ENCODE measurements at regions not wholly inside any gene's neighbourhood (a gene's known extent, or its start where the extent isn't known, plus 50 kb on each side); places are given as distances from the start of the nearest gene placed in this dataset.

- DNase-seq (ENCODE audit: extremely low spot score in 2 of 2) = peak in 1 of 2 donors; percentile 82
- no peak overlapping the region for H3K4me3 ChIP-seq
- intact Hi-C loops (cut with DNase I) = no loop called here
- no peaks in the 10 kb centered on the region for H3K9me3 ChIP-seq
- H3K36me3 ChIP-seq = no peaks in the 10 kb centered on the region
- no peak for TF ChIP-seq POLR2A (IDR thresholded peaks at IDR 0.05)
- TF ChIP-seq CTCF (IDR thresholded peaks at IDR 0.05) = no peak
- TF ChIP-seq POLR2AphosphoS5 (IDR thresholded peaks at IDR 0.05; ENCODE audit: insufficient read depth in 1 of 2, low read depth in 1 of 2) = no peak
- H3K27ac ChIP-seq = no peak overlapping the region
- peaks cover 15% of the 10 kb centered on the region for H3K4me1 ChIP-seq
- H3K27me3 ChIP-seq = no peaks in the 10 kb centered on the region
Observed at GRCh38 chr6:44727651-44728630, 340.4 kb downstream of the CDC5L start.

GRCh38 chr6:44730771-44731391 is 343.4 kb downstream of the CDC5L start:
- peaks cover 15% of the 10 kb centered on the region for H3K4me1 ChIP-seq
- DNase-seq (ENCODE audit: extremely low spot score in 2 of 2) = peak; percentile 55 to 60
- no peaks in the 10 kb centered on the region for H3K9me3 ChIP-seq
- no peak for TF ChIP-seq CTCF (IDR thresholded peaks at IDR 0.05)
- no peak for TF ChIP-seq POLR2A (IDR thresholded peaks at IDR 0.05)
- no peak for TF ChIP-seq POLR2AphosphoS5 (IDR thresholded peaks at IDR 0.05; ENCODE audit: insufficient read depth in 1 of 2, low read depth in 1 of 2)
- intact Hi-C loops (cut with DNase I) = no loop called here
- no peaks in the 10 kb centered on the region for H3K36me3 ChIP-seq
- H3K27me3 ChIP-seq = no peaks in the 10 kb centered on the region
- H3K27ac ChIP-seq = no peak overlapping the region
- no peak overlapping the region for H3K4me3 ChIP-seq

GRCh38 chr6:44731485-44732095 is 344.1 kb downstream of the CDC5L start:
- Histone ChIP-seq H3K4me1 (peaks cover 15% of the 10 kb centered on the region), H3K9me3 (no peaks in the 10 kb centered on the region), H3K36me3 (no peaks in the 10 kb centered on the region), H3K27ac (no peak overlapping the region), H3K4me3 (no peak overlapping the region), H3K27me3 (no peaks in the 10 kb centered on the region)
- intact Hi-C loops (cut with DNase I) = no loop called here
- DNase-seq (ENCODE audit: extremely low spot score in 2 of 2) = peak; percentile 60 to 74
- no peak for TF ChIP-seq POLR2A (IDR thresholded peaks at IDR 0.05)
- no peak for TF ChIP-seq POLR2AphosphoS5 (IDR thresholded peaks at IDR 0.05; ENCODE audit: insufficient read depth in 1 of 2, low read depth in 1 of 2)
- TF ChIP-seq CTCF (IDR thresholded peaks at IDR 0.05) = no peak

- no peaks in the 10 kb centered on the region for H3K9me3 ChIP-seq
- peak; percentile 42 to 67 for DNase-seq (ENCODE audit: extremely low spot score in 2 of 2)
- intact Hi-C loops (cut with DNase I) = no loop called here
- H3K27ac ChIP-seq = no peak overlapping the region
- H3K36me3 ChIP-seq = no peaks in the 10 kb centered on the region
- no peak for TF ChIP-seq CTCF (IDR thresholded peaks at IDR 0.05)
- no peak for TF ChIP-seq POLR2AphosphoS5 (IDR thresholded peaks at IDR 0.05; ENCODE audit: insufficient read depth in 1 of 2, low read depth in 1 of 2)
- no peak for TF ChIP-seq POLR2A (IDR thresholded peaks at IDR 0.05)
- H3K4me3 ChIP-seq = no peak overlapping the region
- no peaks in the 10 kb centered on the region for H3K27me3 ChIP-seq
- peaks cover 15% of the 10 kb centered on the region for H3K4me1 ChIP-seq
Observed at GRCh38 chr6:44732243-44732642, 344.7 kb downstream of the CDC5L start.

Measured in vagina (tissue), 2 donors.